IMR-90 (cell line): ENCODE measurements at regions not wholly inside any gene's neighbourhood (a gene's known extent, or its start where the extent isn't known, plus 50 kb on each side); places are given as distances from the start of the nearest gene placed in this dataset.

ENCODE experiments used
- ATAC-seq: fragments of 200-7000 bp; cut with Tn5 transposase; 2 replicates; pipeline ENCODE4 v1.9.1; 2020; ENCODE audit warnings: low read depth, mild to moderate bottlenecking, moderate library complexity
- BruUV-seq: library from RNA; stranded (reverse); fragments of 400-500 nt; replicated peaks from 2 replicates; lab custom pipeline; 2021; lab: Mats Ljungman, UMichigan
- CTCF ChIA-PET: fragments of 300-600 bp; formaldehyde crosslinking; extraction: SDS; loops from one replicate; lab custom pipeline; 2021; ENCODE audit warnings: antibody characterized with exemption; lab: Yijun Ruan, JAX
- POLR2A ChIA-PET: fragments of 300-600 bp; sonication (Branson Sonifier 250); formaldehyde crosslinking; loops from one replicate; lab custom pipeline; 2022; ENCODE audit warnings: antibody characterized with exemption; ENCODE audit not compliant: unreplicated experiment; lab: Charles Lee
- DNase-seq: peaks from one replicate; pipeline ENCODE4 v3.0.0; 2013
- H2AFZ ChIP-seq: replicated peaks from 2 replicates; pipeline ENCODE3; 2013; ENCODE audit warnings: low read length, mild to moderate bottlenecking; ENCODE audit not compliant: poor library complexity
- H2AK5ac ChIP-seq: 2 replicates; pipeline ENCODE4 v1.6.1; 2013; ENCODE audit warnings: low read depth, low read length, inconsistent platforms
- H2AK9ac ChIP-seq: replicated peaks from 2 replicates; pipeline ENCODE3; 2013; ENCODE audit warnings: mild to moderate bottlenecking, low read depth, low read length, moderate library complexity; ENCODE audit not compliant: poor library complexity
- H2BK120ac ChIP-seq: 2 replicates; pipeline ENCODE4 v1.6.1; 2013; ENCODE audit warnings: low read depth, low read length, inconsistent platforms
- H2BK15ac ChIP-seq: 3 replicates; pipeline ENCODE4 v1.6.1; 2013; ENCODE audit warnings: low read depth, low read length, inconsistent platforms
- H2BK20ac ChIP-seq: 2 replicates; pipeline ENCODE4 v1.6.1; 2013; ENCODE audit warnings: low read depth, mild to moderate bottlenecking, inconsistent platforms, low read length, moderate library complexity
- H2BK5ac ChIP-seq: 2 replicates; pipeline ENCODE4 v1.6.1; 2013; ENCODE audit warnings: mild to moderate bottlenecking, low read depth, low read length, inconsistent platforms; ENCODE audit not compliant: poor library complexity, severe bottlenecking
- H3K14ac ChIP-seq: replicated peaks from 2 replicates; pipeline ENCODE4 v1.6.1; 2013; ENCODE audit warnings: low read depth, low read length, inconsistent platforms
- H3K18ac ChIP-seq: 2 replicates; pipeline ENCODE4 v1.6.1; 2013; ENCODE audit warnings: low read depth, low read length, control low read depth
- H3K23ac ChIP-seq: 2 replicates; pipeline ENCODE4 v1.6.1; 2013; ENCODE audit warnings: low read depth, low read length, inconsistent platforms
- H3K27ac ChIP-seq: 2 replicates; pipeline ENCODE4 v1.5.1; 2013; ENCODE audit warnings: mild to moderate bottlenecking, control low read depth, low read length; ENCODE audit not compliant: insufficient read depth
- H3K27me3 ChIP-seq: 2 replicates; pipeline ENCODE4 v1.6.1; 2013; ENCODE audit warnings: low read length; ENCODE audit not compliant: control insufficient read depth, insufficient read depth
- H3K36me3 ChIP-seq: 2 replicates; pipeline ENCODE4 v1.6.1; 2013; ENCODE audit warnings: low read length, mixed read lengths; ENCODE audit not compliant: control insufficient read depth, insufficient read depth
- H3K4ac ChIP-seq: 2 replicates; pipeline ENCODE4 v1.6.1; 2013; ENCODE audit warnings: low read depth, low read length, inconsistent platforms
- H3K4me1 ChIP-seq: 2 replicates; pipeline ENCODE4 v1.6.1; 2013; ENCODE audit warnings: low read length, mixed read lengths; ENCODE audit not compliant: control insufficient read depth, insufficient read depth
- H3K4me2 ChIP-seq: 2 replicates; pipeline ENCODE4 v1.6.1; 2013; ENCODE audit warnings: low read depth, mild to moderate bottlenecking, control low read depth, low read length, moderate library complexity
- H3K4me3 ChIP-seq: 2 replicates; pipeline ENCODE4 v1.5.1; 2013; ENCODE audit warnings: low read depth, mild to moderate bottlenecking, control low read depth, low read length, moderate library complexity; ENCODE audit not compliant: insufficient read depth
- H3K56ac ChIP-seq: 2 replicates; pipeline ENCODE4 v1.6.1; 2013; ENCODE audit warnings: low read length, inconsistent platforms; ENCODE audit not compliant: insufficient read depth; ENCODE audit errors: extremely low read depth
- H3K79me1 ChIP-seq, 2 experiments: 2 replicates each; pipeline ENCODE4 v1.6.1; 2013; ENCODE audit warnings: low read length in 2 of 2, inconsistent platforms in 1 of 2, low read depth in 1 of 2
- H3K9ac ChIP-seq: 2 replicates; pipeline ENCODE4 v1.6.1; 2013; ENCODE audit warnings: low read depth, low read length, control low read depth
- H3K9me1 ChIP-seq: 2 replicates; pipeline ENCODE4 v1.6.1; 2013; ENCODE audit warnings: low read length, inconsistent platforms; ENCODE audit not compliant: insufficient read depth
- H3K9me3 ChIP-seq: 2 replicates; pipeline ENCODE4 v1.6.1; 2013; ENCODE audit warnings: low read length; ENCODE audit not compliant: control insufficient read depth, insufficient read depth
- H4K20me1 ChIP-seq: 2 replicates; pipeline ENCODE4 v1.6.1; 2013; ENCODE audit warnings: low read length, inconsistent platforms; ENCODE audit not compliant: insufficient read depth
- H4K5ac ChIP-seq: 2 replicates; pipeline ENCODE4 v1.6.1; 2013; ENCODE audit warnings: mild to moderate bottlenecking, low read depth, low read length, control low read depth
- H4K8ac ChIP-seq, 2 experiments: 2 replicates each; pipeline ENCODE4 v1.6.1; 2013; ENCODE audit warnings: low read depth in 2 of 2, low read length in 2 of 2, control low read depth in 1 of 2, inconsistent platforms in 1 of 2
- H4K91ac ChIP-seq: 2 replicates; pipeline ENCODE4 v1.6.1; 2013; ENCODE audit warnings: low read depth, low read length, inconsistent platforms; ENCODE audit not compliant: insufficient read depth
- CEBPB ChIP-seq: IDR thresholded peaks from 2 replicates; pipeline ENCODE4 v1.6.1; 2012; ENCODE audit warnings: low read depth, low read length, improper control_type of control experiment
- CHD1 ChIP-seq: IDR thresholded peaks from 2 replicates; pipeline ENCODE4 v1.6.1; 2012; ENCODE audit warnings: low read depth, low read length, improper control_type of control experiment
- CTCF ChIP-seq: conservative IDR thresholded peaks from 2 replicates; pipeline ENCODE4 v1.5.1; 2012; ENCODE audit warnings: mild to moderate bottlenecking, low read depth, low read length, improper control_type of control experiment
- ELK1 ChIP-seq: fragments of 150-350 bp; IDR thresholded peaks from 2 replicates; pipeline ENCODE4 v1.6.1; 2016; ENCODE audit warnings: low read depth, mild to moderate bottlenecking, low read length, moderate library complexity, borderline replicate concordance
- FOS ChIP-seq: fragments of 150-350 bp; IDR thresholded peaks from 2 replicates; pipeline ENCODE4 v1.6.1; 2016; ENCODE audit warnings: low read depth, low read length
- MAFK ChIP-seq: IDR thresholded peaks from 2 replicates; pipeline ENCODE4 v1.6.1; 2012; ENCODE audit warnings: low read depth, low read length, improper control_type of control experiment
- MXI1 ChIP-seq: IDR thresholded peaks from 2 replicates; pipeline ENCODE4 v1.6.1; 2012; ENCODE audit warnings: low read depth, mild to moderate bottlenecking, low read length, moderate library complexity, borderline replicate concordance
- NFE2L2 ChIP-seq: fragments of 150-350 bp; IDR thresholded peaks from 2 replicates; pipeline ENCODE4 v1.6.1; 2016; ENCODE audit warnings: low read depth, mild to moderate bottlenecking, low read length
- POLR2A ChIP-seq: IDR thresholded peaks from 2 replicates; pipeline ENCODE4 v1.6.1; 2012; ENCODE audit warnings: mild to moderate bottlenecking, low read depth, low read length
- RAD21 ChIP-seq: IDR thresholded peaks from 2 replicates; pipeline ENCODE4 v1.6.1; 2012; ENCODE audit warnings: low read length, improper control_type of control experiment
- RCOR1 ChIP-seq: IDR thresholded peaks from 2 replicates; pipeline ENCODE4 v1.6.1; 2012; ENCODE audit warnings: mild to moderate bottlenecking, low read length, improper control_type of control experiment; ENCODE audit not compliant: insufficient replicate concordance
- SMC3 ChIP-seq: fragments of 150-350 bp; IDR thresholded peaks from 2 replicates; pipeline ENCODE4 v1.6.1; 2016; ENCODE audit warnings: low read depth, mild to moderate bottlenecking, antibody characterized with exemption, low read length, moderate library complexity
- USF2 ChIP-seq: fragments of 150-350 bp; IDR thresholded peaks from 2 replicates; pipeline ENCODE4 v1.6.1; 2017; ENCODE audit warnings: mild to moderate bottlenecking, antibody characterized with exemption, low read length, low read depth
- WGBS, 2 experiments: methylation state at CpG; one replicate each; pipeline versions ENCODE4 v1.1.5 to v1.1.7; 2013; ENCODE audit warnings: missing lambda C conversion rate in 2 of 2; ENCODE audit not compliant: insufficient read length in 1 of 2; ENCODE audit errors: extremely low coverage in 2 of 2; 5-methylcytosine and 5-hydroxymethylcytosine counted together
- dilution Hi-C: fragments of 300-500 bp; cut with HindIII; formaldehyde crosslinking; loops from one replicate; pipeline ENCODE4 v1.14.3; 2018; ENCODE audit warnings: low sequenced_read_pairs; ENCODE audit not compliant: unreplicated experiment
- in situ Hi-C: fragments of 300-500 bp; cut with MboI; formaldehyde crosslinking; loops from 3 replicates; pipeline ENCODE4 v1.14.3; 2019; ENCODE audit warnings: low sequenced_read_pairs, inconsistent platforms, mixed read lengths
- intact Hi-C: fragments of 100-400 bp; cut with micrococcal nuclease; formaldehyde crosslinking; loops from 2 replicates; pipeline ENCODE4 v1.10.0; 2022

- no peak for TF ChIP-seq MAFK
Measured at GRCh38 chr16:80899809-80900592, 95.6 kb upstream of the CDYL2 start (continued).

- no peak overlapping the region for H3K18ac ChIP-seq
- BruUV-seq: no TSS peak
- WGBS, 2 experiments: no CpG with 5 or more reads among the region's 5 CpGs
- ATAC-seq (no peak), DNase-seq (no peak)
- no peak overlapping the region for H2BK5ac ChIP-seq
- no peak overlapping the region for H3K4me2 ChIP-seq
- no peaks in the 10 kb centered on the region for H3K27me3 ChIP-seq
- H4K5ac ChIP-seq: no peak overlapping the region
- peak overlapping the region; percentile 48 for H2AFZ ChIP-seq
- H2AK9ac ChIP-seq: no peak overlapping the region
- H2AK5ac ChIP-seq: no peak overlapping the region
- ChIA-PET POLR2A (no interaction called here), CTCF (no interaction called here)
- H4K91ac ChIP-seq: no peak overlapping the region
- intact Hi-C loops (no loop called here), dilution Hi-C loops (no loop called here), in situ Hi-C loops (no loop called here)
- 0 out of 2 replicates have a peak, but pooled peaks cover 6% of the 10 kb centered on the region for H3K9me1 ChIP-seq
- H4K20me1 ChIP-seq: no peaks in the 10 kb centered on the region
- no peak overlapping the region for H4K8ac ChIP-seq
- H3K4me1 ChIP-seq: peaks cover 6% of the 10 kb centered on the region
- H3K9me3 ChIP-seq: no peaks in the 10 kb centered on the region
- no peak overlapping the region for H3K9ac ChIP-seq
- no peak overlapping the region for H3K27ac ChIP-seq
- H3K36me3 ChIP-seq: no peaks in the 10 kb centered on the region
- no peak overlapping the region for H3K56ac ChIP-seq
- no peak overlapping the region for H3K4me3 ChIP-seq
- no peak overlapping the region for H2BK120ac ChIP-seq
- H3K14ac ChIP-seq: no peak overlapping the region
- no peak overlapping the region for H3K4ac ChIP-seq
- H2BK15ac ChIP-seq: no peak overlapping the region
- H2BK20ac ChIP-seq: no peak overlapping the region
- H3K79me1 ChIP-seq: no peaks in the 10 kb centered on the region
- H3K23ac ChIP-seq: no peak overlapping the region
- TF ChIP-seq MXI1 (no peak), CTCF (no peak), RCOR1 (no peak), ELK1 (no peak), RAD21 (no peak), POLR2A (no peak), USF2 (no peak), CHD1 (no peak), FOS (no peak), SMC3 (no peak), MAFK (no peak), NFE2L2 (no peak), CEBPB (no peak)
Measured at GRCh38 chr16:80896776-80897175, 92.4 kb upstream of the CDYL2 start.
